Sigmoid colon (tissue), 6 donors: ENCODE measurements at regions not wholly inside any gene's neighbourhood (a gene's known extent, or its start where the extent isn't known, plus 50 kb on each side); places are given as distances from the start of the nearest gene placed in this dataset.
A peak's percentile ranks its signal among the peaks of the same experiment; 100 is the strongest.

Experiments
- DNase-seq: peaks from one replicate; pipeline ENCODE4 v3.0.0-alpha.2; 2019
- H3K27ac ChIP-seq, 4 donors: fragments of 200-600 bp; sonication (generic); one replicate each; pipeline ENCODE4 v1.5.1; 2016 to 2019; ENCODE audit warnings: mild to moderate bottlenecking in 1 of 4
- H3K27me3 ChIP-seq, 3 donors: fragments of 200-600 bp; sonication (generic); one replicate each; pipeline ENCODE4 v1.5.1; 2019; ENCODE audit warnings: mild to moderate bottlenecking in 1 of 3
- H3K36me3 ChIP-seq, 4 donors: fragments of 200-600 bp; sonication (generic); one replicate each; pipeline ENCODE4 v1.5.1; 2016 to 2019
- H3K4me1 ChIP-seq, 4 donors: fragments of 200-600 bp; sonication (generic); one replicate each; pipeline ENCODE4 v1.5.1; 2017 to 2019
- H3K4me3 ChIP-seq, 4 donors: fragments of 200-600 bp; sonication (generic); one replicate each; pipeline ENCODE4 v1.5.1; 2017 to 2019; ENCODE audit warnings: mild to moderate bottlenecking in 2 of 4, moderate library complexity in 1 of 4
- H3K9me3 ChIP-seq, 4 donors: fragments of 200-600 bp in 3 of 4; sonication (generic) in 3 of 4; one replicate each; pipeline versions ENCODE4 v1.5.1 to v1.6.1; 2013 to 2019
- CTCF ChIP-seq, 4 experiments: fragments of 450-650 bp in 3 of 4; fragments of 200-600 bp in 1 of 4; IDR thresholded peaks; one replicate each; pipeline ENCODE4 v1.5.1; 2016 to 2019; ENCODE audit warnings: antibody characterized with exemption in 4 of 4, mild to moderate bottlenecking in 3 of 4, moderate library complexity in 2 of 4
- EP300 ChIP-seq, 4 donors: sonication (generic); formaldehyde crosslinking; IDR thresholded peaks; one replicate each; pipeline ENCODE4 v1.6.1; 2017; ENCODE audit warnings: antibody characterized with exemption in 4 of 4
- POLR2A ChIP-seq, 2 donors: fragments of 450-650 bp; IDR thresholded peaks; one replicate each; pipeline ENCODE4 v1.6.1; 2016; ENCODE audit warnings: antibody characterized with exemption in 2 of 2, mild to moderate bottlenecking in 2 of 2, moderate library complexity in 2 of 2
- POLR2AphosphoS5 ChIP-seq, 4 donors: sonication (generic); formaldehyde crosslinking; IDR thresholded peaks; one replicate each; pipeline ENCODE4 v1.6.1; 2017; ENCODE audit warnings: antibody characterized with exemption in 4 of 4
- WGBS, 2 donors: extraction: QIAGEN DNeasy Blood & Tissue Kit; methylation state at CpG; one replicate each; pipeline ENCODE4 v1.1.7; 2013; 5-methylcytosine and 5-hydroxymethylcytosine counted together
- intact Hi-C: fragments of 100-400 bp; cut with DNase I; formaldehyde crosslinking; loops from one replicate; pipeline ENCODE4 v1.15.1; 2023
- donor health status: healthy with polysubstance abuse.
- donor health status: healthy.

DNA sequence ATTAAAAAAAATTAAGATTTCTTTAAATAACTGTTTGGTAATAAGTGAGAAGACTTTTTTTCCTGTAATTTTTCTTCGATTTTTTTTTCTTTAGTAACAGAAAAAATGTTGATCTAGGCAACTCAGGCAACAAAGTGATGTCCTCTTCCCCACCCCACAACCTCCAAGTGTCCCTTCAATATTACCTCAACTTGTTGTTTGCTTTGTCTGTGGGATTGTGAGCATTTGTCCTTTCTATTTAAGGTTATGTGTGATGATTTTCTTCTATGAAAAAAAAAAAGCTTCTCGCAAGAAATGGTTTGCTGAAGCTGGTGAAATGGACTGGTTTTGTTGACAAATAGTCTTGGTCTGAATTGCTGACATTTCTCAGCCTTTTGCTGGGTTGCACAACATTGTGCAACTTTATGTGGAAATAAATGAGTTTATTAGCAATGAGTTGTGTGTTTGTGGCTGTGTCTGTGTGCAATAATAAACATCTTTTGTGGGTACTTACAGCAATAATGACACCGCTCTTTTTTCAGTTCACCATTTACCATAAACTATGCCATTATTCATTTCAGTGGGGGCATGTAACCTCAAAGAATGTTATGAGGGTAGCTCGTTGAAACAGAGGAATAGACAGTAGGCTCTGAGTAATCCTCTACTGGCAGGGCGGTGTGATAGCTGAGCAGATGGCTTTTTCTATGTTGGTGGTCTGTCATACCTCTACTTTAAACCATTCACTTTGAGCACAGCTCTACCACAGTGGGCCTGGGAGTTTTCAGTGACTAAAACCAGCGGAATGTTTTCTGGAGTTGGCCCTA lies 218.4 kb downstream of the HLX start:
- Histone ChIP-seq H3K36me3 (no peaks in the 10 kb centered on the region), H3K27ac (peak overlapping the region in 2 of 4 donors; percentile 30 to 32), H3K4me3 (no peak overlapping the region), H3K9me3 (peaks cover 0 to 2% (median 0%) of the 10 kb centered on the region in 4 donors), H3K27me3 (no peaks in the 10 kb centered on the region), H3K4me1 (peaks cover 0 to 12% (median 5%) of the 10 kb centered on the region in 4 donors)
- 67 to 73% methylated on average over 6 of the region's 6 CpGs for WGBS, 2 donors
- DNase-seq: no peak
- intact Hi-C loops: no loop called here
- TF ChIP-seq POLR2A (IDR thresholded peaks at IDR 0.05) (no peak), CTCF (IDR thresholded peaks at IDR 0.05) (no peak), EP300 (IDR thresholded peaks at IDR 0.05) (peak in 1 of 4 donors; percentile 57), POLR2AphosphoS5 (IDR thresholded peaks at IDR 0.05) (peak in 3 of 4 donors; percentile 54 to 84 (median 73))

- H3K27ac ChIP-seq: peak overlapping the region in 2 of 4 donors; percentile 30 to 32
Observed at GRCh38 chr1:221098471-221099405, 219.5 kb downstream of the HLX start.

GRCh38 chr1:221099747-221100595 lies 220.7 kb downstream of the HLX start:
- no peak for DNase-seq
- peaks cover 0 to 2% (median 0%) of the 10 kb centered on the region in 4 donors for H3K9me3 ChIP-seq
- no peak for TF ChIP-seq POLR2AphosphoS5 (IDR thresholded peaks at IDR 0.05)
- TF ChIP-seq CTCF (IDR thresholded peaks at IDR 0.05): no peak
- no peak for TF ChIP-seq EP300 (IDR thresholded peaks at IDR 0.05)
- no peak for TF ChIP-seq POLR2A (IDR thresholded peaks at IDR 0.05)
- H3K27me3 ChIP-seq: no peaks in the 10 kb centered on the region
- intact Hi-C loops: no loop called here
- 75 to 83% methylated on average over 12 of the region's 12 CpGs for WGBS, 2 donors
- H3K36me3 ChIP-seq: no peaks in the 10 kb centered on the region
- H3K27ac ChIP-seq: peak overlapping the region in 2 of 4 donors; percentile 18 to 40
- no peak overlapping the region for H3K4me3 ChIP-seq
- peaks cover 0 to 12% (median 4%) of the 10 kb centered on the region in 4 donors for H3K4me1 ChIP-seq

More at GRCh38 chr1:221098471-221099405, 219.5 kb downstream of the HLX start:
- no peak for DNase-seq
- Histone ChIP-seq H3K36me3 (no peaks in the 10 kb centered on the region), H3K4me3 (no peak overlapping the region), H3K9me3 (peaks cover 0 to 2% (median 0%) of the 10 kb centered on the region in 4 donors), H3K4me1 (peaks cover 0 to 12% (median 5%) of the 10 kb centered on the region in 4 donors), H3K27me3 (no peaks in the 10 kb centered on the region)
- intact Hi-C loops: no loop called here
- TF ChIP-seq POLR2AphosphoS5 (IDR thresholded peaks at IDR 0.05): peak in 1 of 4 donors; percentile 35
- no peak for TF ChIP-seq POLR2A (IDR thresholded peaks at IDR 0.05)
- no peak for TF ChIP-seq CTCF (IDR thresholded peaks at IDR 0.05)
- TF ChIP-seq EP300 (IDR thresholded peaks at IDR 0.05): no peak
- WGBS, 2 donors: 72 to 75% methylated on average over 10 of the region's 10 CpGs

DNA sequence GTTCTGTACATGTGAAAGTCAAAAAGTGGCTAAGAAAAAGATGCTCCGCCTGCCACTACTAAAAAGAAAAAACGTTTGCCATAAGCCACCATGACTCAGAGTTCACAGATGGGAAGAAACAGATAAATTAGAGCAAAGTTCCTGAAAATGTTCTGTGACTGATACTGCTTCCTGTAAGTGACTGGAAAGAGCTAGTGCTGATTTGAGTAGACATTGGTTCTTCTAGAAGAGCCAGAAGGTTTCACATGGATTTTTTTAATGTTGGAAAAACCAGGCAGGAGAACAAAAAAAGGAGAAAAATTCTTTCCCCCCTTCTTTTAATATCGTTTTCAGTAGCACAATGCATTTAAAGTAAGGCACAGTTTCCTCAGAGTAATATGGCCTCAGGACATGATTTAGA lies 221.4 kb downstream of the HLX start:
- Histone ChIP-seq H3K9me3 (peaks cover 0 to 2% (median 0%) of the 10 kb centered on the region in 4 donors), H3K27me3 (no peaks in the 10 kb centered on the region), H3K36me3 (no peaks in the 10 kb centered on the region), H3K4me1 (peaks cover 0 to 12% (median 4%) of the 10 kb centered on the region in 4 donors), H3K27ac (peak overlapping the region in 3 of 4 donors; percentile 11 to 40 (median 39)), H3K4me3 (no peak overlapping the region)
- peak in 1 of 4 donors; percentile 74 for TF ChIP-seq POLR2AphosphoS5 (IDR thresholded peaks at IDR 0.05)
- no peak for TF ChIP-seq POLR2A (IDR thresholded peaks at IDR 0.05)
- intact Hi-C loops: no loop called here
- no peak for DNase-seq
- WGBS, 2 donors: 28 to 48% methylated on average over 3 of the region's 3 CpGs
